HepG2 (cell line): ENCODE measurements at regions not wholly inside any gene's neighbourhood (a gene's known extent, or its start where the extent isn't known, plus 50 kb on each side); places are given as distances from the start of the nearest gene placed in this dataset.

Experiments
- ATAC-seq: fragments of 200-7000 bp; cut with Tn5 transposase; 3 replicates; pipeline ENCODE4 v1.9.1; 2020; ENCODE audit warnings: mild to moderate bottlenecking, moderate library complexity
- BruUV-seq: library from RNA; stranded (reverse); fragments of 400-500 nt; replicated peaks from 2 replicates; lab custom pipeline; 2021; lab: Mats Ljungman, UMichigan
- CTCF ChIA-PET: fragments of 300-600 bp; formaldehyde crosslinking; extraction: SDS; loops from one replicate; lab custom pipeline; 2021; ENCODE audit warnings: low total read pairs, inconsistent platforms, low intra/inter-chr PET ratio; lab: Yijun Ruan, JAX
- POLR2A ChIA-PET: fragments of 350-600 bp; sonication (Branson Sonifier 250); formaldehyde crosslinking; loops from one replicate; lab custom pipeline; 2020; ENCODE audit warnings: antibody characterized with exemption, inconsistent platforms; lab: Yijun Ruan, JAX
- DNase-seq: peaks from one replicate; pipeline ENCODE4 v3.0.0-alpha.2; 2015; ENCODE audit warnings: low spot score
- FAIRE-seq: peaks from 3 replicates; lab custom pipeline; 2011; peaks lifted over from hg19 to GRCh38; lab: Jason Lieb, UNC
- H2AFZ ChIP-seq: one replicate; pipeline ENCODE4 v1.6.1; 2011; ENCODE audit warnings: low read length, inconsistent platforms
- H3K27ac ChIP-seq: fragments of 300-600 bp; 3 replicates; pipeline ENCODE4 v1.8.0; 2011; ENCODE audit warnings: mixed run types, mild to moderate bottlenecking, mixed read lengths, low read length, inconsistent platforms; ENCODE audit not compliant: insufficient read depth; ENCODE audit errors: extremely low read length
- H3K27me3 ChIP-seq, 2 experiments: fragments of 200-600 bp in 1 of 2; 2 replicates in 1 of 2; 3 replicates in 1 of 2; pipeline versions ENCODE4 v1.6.0 to v1.8.0; 2011; ENCODE audit warnings: low read length in 2 of 2, mild to moderate bottlenecking in 2 of 2, moderate library complexity in 2 of 2, inconsistent platforms in 1 of 2; ENCODE audit not compliant: insufficient read depth in 2 of 2, control insufficient read depth in 1 of 2
- H3K36me3 ChIP-seq, 2 experiments: fragments of 200-600 bp in 1 of 2; replicated peaks in 1 of 2; 2 replicates in 1 of 2; 3 replicates in 1 of 2; pipeline versions ENCODE4 v1.5.1 to v1.8.0; 2011; ENCODE audit warnings: low read length in 2 of 2, inconsistent platforms in 1 of 2; ENCODE audit not compliant: insufficient read depth in 2 of 2, control insufficient read depth in 1 of 2
- H3K4me1 ChIP-seq: 2 replicates; pipeline ENCODE4 v1.5.1; 2012; ENCODE audit warnings: low read length, inconsistent platforms; ENCODE audit not compliant: insufficient read depth
- H3K4me2 ChIP-seq: 2 replicates; pipeline ENCODE4 v1.6.0; 2011; ENCODE audit warnings: low read depth, low read length, inconsistent platforms
- H3K4me3 ChIP-seq, 3 experiments: fragments of 200-600 bp in 1 of 3; sonication (generic), shearing (Covaris generic) in 1 of 3; replicated peaks in 1 of 3; 2 replicates each; pipeline ENCODE4 v1.5.1; 2011 to 2016; ENCODE audit warnings: low read length in 3 of 3, inconsistent platforms in 2 of 3, low read depth in 2 of 3, mild to moderate bottlenecking in 2 of 3, control low read depth in 1 of 3, mixed read lengths in 1 of 3; ENCODE audit not compliant: insufficient read depth in 1 of 3
- H3K79me2 ChIP-seq: one replicate; pipeline ENCODE4 v1.6.1; 2011; ENCODE audit warnings: low read length, inconsistent platforms; ENCODE audit not compliant: insufficient read depth
- H3K9ac ChIP-seq: 2 replicates; pipeline ENCODE4 v1.6.0; 2011; ENCODE audit warnings: mild to moderate bottlenecking, low read depth, low read length, inconsistent platforms; ENCODE audit not compliant: insufficient read depth
- H3K9me3 ChIP-seq: 2 replicates; pipeline ENCODE4 v1.5.1; 2012; ENCODE audit warnings: mild to moderate bottlenecking, low read length
- H4K20me1 ChIP-seq: 2 replicates; pipeline ENCODE4 v1.6.0; 2011; ENCODE audit warnings: inconsistent platforms, mild to moderate bottlenecking, low read length, moderate library complexity; ENCODE audit not compliant: insufficient read depth
- ASH2L ChIP-seq: fragments of 300-600, 200-600 bp; sonication (generic); IDR thresholded peaks from 2 replicates; pipeline ENCODE4 v1.7.0; 2017; ENCODE audit warnings: low read depth, mild to moderate bottlenecking, moderate library complexity, mixed read lengths, low read length; ENCODE audit not compliant: insufficient read length
- FIP1L1 ChIP-seq: fragments of 200-400 bp; formaldehyde crosslinking; IDR thresholded peaks from 2 replicates; pipeline ENCODE4 v1.6.1; 2018; ENCODE audit warnings: low read depth, mild to moderate bottlenecking, low read length, moderate library complexity, borderline replicate concordance; ENCODE audit not compliant: insufficient read depth
- GATA4 ChIP-seq: sonication (generic); IDR thresholded peaks from 2 replicates; pipeline ENCODE4 v1.6.1; 2016; ENCODE audit warnings: antibody characterized with exemption, low read depth, borderline replicate concordance
- GATAD1 ChIP-seq: IDR thresholded peaks from 2 replicates; pipeline ENCODE4 v1.6.1; 2016; ENCODE audit warnings: missing genetic modification reagents, missing compliant biosample characterization
- IKZF1 ChIP-seq: fragments of 450-650 bp; IDR thresholded peaks from 2 replicates; pipeline ENCODE4 v1.7.1; 2016
- KAT8 ChIP-seq: IDR thresholded peaks from 2 replicates; pipeline ENCODE4 v1.6.1; 2016; ENCODE audit warnings: missing genetic modification reagents, missing compliant biosample characterization
- REL ChIP-seq: sonication (generic); formaldehyde crosslinking; conservative IDR thresholded peaks from 2 replicates; pipeline ENCODE4 v1.8.0; 2022; ENCODE audit warnings: mild to moderate bottlenecking, missing genetic modification reagents, moderate library complexity
- SALL1 ChIP-seq: sonication (generic); formaldehyde crosslinking; IDR thresholded peaks from 2 replicates; pipeline ENCODE4 v1.8.0; 2022; ENCODE audit warnings: mild to moderate bottlenecking, missing genetic modification reagents
- SRSF4 ChIP-seq: fragments of 200-400 bp; formaldehyde crosslinking; IDR thresholded peaks from one replicate; pipeline ENCODE4 v1.6.1; 2018; ENCODE audit warnings: mild to moderate bottlenecking, low read depth, low read length, moderate library complexity; ENCODE audit not compliant: poor library complexity, severe bottlenecking
- TCF12 ChIP-seq, 2 experiments: fragments of 450-650 bp in 1 of 2; sonication (generic) in 1 of 2; formaldehyde crosslinking in 1 of 2; IDR thresholded peaks; 2 replicates each; pipeline versions ENCODE4 v1.6.1 to v1.8.0; 2017 to 2022; ENCODE audit warnings: antibody characterized with exemption in 1 of 2, mild to moderate bottlenecking in 1 of 2, missing genetic modification reagents in 1 of 2, moderate library complexity in 1 of 2
- ZNF589 ChIP-seq: sonication (generic); formaldehyde crosslinking; conservative IDR thresholded peaks from 2 replicates; pipeline ENCODE4 v1.8.0; 2022; ENCODE audit warnings: mild to moderate bottlenecking, moderate library complexity, missing genetic modification reagents
- ZSCAN31 ChIP-seq: sonication (generic); formaldehyde crosslinking; IDR thresholded peaks from 2 replicates; pipeline ENCODE4 v1.5.0; 2020; ENCODE audit warnings: low read depth, mild to moderate bottlenecking, missing genetic modification reagents
- WGBS: methylation state at CpG from one replicate; pipeline ENCODE4 v1.1.6; 2017; ENCODE audit warnings: low lambda C conversion rate; 5-methylcytosine and 5-hydroxymethylcytosine counted together
- in situ Hi-C: cut with HindIII; loops from 2 replicates; pipeline ENCODE4 v1.10.0; 2017; ENCODE audit warnings: low pct_unique_long_range_greater_than_20kb; ENCODE audit not compliant: extremely low pct_ligation_motif_present
- intact Hi-C: fragments of 100-400 bp; cut with micrococcal nuclease; formaldehyde crosslinking; loops from one replicate; pipeline ENCODE4 v1.10.0; 2022; ENCODE audit not compliant: unreplicated experiment
- TF ChIP-seq, protein P1 (sequence below): sonication (generic); formaldehyde crosslinking; IDR thresholded peaks from 2 replicates; pipeline ENCODE4 v1.5.0; 2020; ENCODE audit warnings: mild to moderate bottlenecking, missing genetic modification reagents
- TF ChIP-seq, protein P2 (sequence below): sonication (generic); formaldehyde crosslinking; IDR thresholded peaks from 2 replicates; pipeline ENCODE4 v1.4.0; 2020; ENCODE audit warnings: low read depth, missing genetic modification reagents

DNA sequence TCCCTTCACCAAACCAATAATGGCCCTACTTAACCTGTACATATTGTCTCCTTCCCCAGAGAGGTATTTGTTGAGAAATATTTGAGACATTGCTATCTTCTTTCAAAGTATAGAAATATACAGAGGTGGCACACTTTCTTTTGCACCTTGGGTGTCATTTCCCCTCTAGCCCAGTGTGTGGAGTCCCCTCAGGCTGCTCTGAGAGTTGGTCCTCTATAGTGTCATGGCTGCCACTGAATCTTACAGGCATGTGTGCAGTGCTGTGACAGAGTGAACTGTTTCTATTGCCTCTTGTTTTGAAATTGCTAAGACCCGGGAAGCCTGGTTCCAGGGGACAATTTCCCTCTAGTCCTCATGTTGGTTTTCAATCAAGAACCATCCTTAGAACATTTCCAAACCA is 140.2 kb upstream of the KCNJ6 start:
- no peak for ATAC-seq
- intact Hi-C loops = no loop called here
- in situ Hi-C loops = no loop called here

More for the DNA sequence above, 140.2 kb upstream of the KCNJ6 start:
- no peaks in the 10 kb centered on the region for H3K4me1 ChIP-seq
- no peaks in the 10 kb centered on the region for H3K36me3 ChIP-seq
- H2AFZ ChIP-seq = no peak overlapping the region
- BruUV-seq = no TSS peak
- H3K27ac ChIP-seq = no peak overlapping the region
- no peaks in the 10 kb centered on the region for H3K27me3 ChIP-seq
- no peak for TF ChIP-seq ZNF589
- no peak for TF ChIP-seq ASH2L
- TF ChIP-seq KAT8 (CRISPR knock-in tag) = no peak
- no peak for TF ChIP-seq REL (CRISPR knock-in tag)
- no peak for TF ChIP-seq SRSF4
- TF ChIP-seq, protein P1, sequence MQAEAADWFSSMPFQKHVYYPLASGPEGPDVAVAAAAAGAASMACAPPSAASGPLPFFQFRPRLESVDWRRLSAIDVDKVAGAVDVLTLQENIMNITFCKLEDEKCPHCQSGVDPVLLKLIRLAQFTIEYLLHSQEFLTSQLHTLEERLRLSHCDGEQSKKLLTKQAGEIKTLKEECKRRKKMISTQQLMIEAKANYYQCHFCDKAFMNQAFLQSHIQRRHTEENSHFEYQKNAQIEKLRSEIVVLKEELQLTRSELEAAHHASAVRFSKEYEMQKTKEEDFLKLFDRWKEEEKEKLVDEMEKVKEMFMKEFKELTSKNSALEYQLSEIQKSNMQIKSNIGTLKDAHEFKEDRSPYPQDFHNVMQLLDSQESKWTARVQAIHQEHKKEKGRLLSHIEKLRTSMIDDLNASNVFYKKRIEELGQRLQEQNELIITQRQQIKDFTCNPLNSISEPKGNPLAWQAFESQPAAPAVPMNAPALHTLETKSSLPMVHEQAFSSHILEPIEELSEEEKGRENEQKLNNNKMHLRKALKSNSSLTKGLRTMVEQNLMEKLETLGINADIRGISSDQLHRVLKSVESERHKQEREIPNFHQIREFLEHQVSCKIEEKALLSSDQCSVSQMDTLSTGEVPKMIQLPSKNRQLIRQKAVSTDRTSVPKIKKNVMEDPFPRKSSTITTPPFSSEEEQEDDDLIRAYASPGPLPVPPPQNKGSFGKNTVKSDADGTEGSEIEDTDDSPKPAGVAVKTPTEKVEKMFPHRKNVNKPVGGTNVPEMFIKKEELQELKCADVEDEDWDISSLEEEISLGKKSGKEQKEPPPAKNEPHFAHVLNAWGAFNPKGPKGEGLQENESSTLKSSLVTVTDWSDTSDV = no peak
- TF ChIP-seq, protein P2, sequence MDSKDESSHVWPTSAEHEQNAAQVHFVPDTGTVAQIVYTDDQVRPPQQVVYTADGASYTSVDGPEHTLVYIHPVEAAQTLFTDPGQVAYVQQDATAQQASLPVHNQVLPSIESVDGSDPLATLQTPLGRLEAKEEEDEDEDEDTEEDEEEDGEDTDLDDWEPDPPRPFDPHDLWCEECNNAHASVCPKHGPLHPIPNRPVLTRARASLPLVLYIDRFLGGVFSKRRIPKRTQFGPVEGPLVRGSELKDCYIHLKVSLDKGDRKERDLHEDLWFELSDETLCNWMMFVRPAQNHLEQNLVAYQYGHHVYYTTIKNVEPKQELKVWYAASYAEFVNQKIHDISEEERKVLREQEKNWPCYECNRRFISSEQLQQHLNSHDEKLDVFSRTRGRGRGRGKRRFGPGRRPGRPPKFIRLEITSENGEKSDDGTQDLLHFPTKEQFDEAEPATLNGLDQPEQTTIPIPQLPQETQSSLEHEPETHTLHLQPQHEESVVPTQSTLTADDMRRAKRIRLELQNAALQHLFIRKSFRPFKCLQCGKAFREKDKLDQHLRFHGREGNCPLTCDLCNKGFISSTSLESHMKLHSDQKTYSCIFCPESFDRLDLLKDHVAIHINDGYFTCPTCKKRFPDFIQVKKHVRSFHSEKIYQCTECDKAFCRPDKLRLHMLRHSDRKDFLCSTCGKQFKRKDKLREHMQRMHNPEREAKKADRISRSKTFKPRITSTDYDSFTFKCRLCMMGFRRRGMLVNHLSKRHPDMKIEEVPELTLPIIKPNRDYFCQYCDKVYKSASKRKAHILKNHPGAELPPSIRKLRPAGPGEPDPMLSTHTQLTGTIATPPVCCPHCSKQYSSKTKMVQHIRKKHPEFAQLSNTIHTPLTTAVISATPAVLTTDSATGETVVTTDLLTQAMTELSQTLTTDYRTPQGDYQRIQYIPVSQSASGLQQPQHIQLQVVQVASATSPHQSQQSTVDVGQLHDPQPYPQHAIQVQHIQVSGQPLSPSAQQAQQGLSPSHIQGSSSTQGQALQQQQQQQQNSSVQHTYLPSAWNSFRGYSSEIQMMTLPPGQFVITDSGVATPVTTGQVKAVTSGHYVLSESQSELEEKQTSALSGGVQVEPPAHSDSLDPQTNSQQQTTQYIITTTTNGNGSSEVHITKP (CRISPR knock-in tag) = no peak
- no peak for TF ChIP-seq GATAD1 (CRISPR knock-in tag)
- no peak for TF ChIP-seq IKZF1
- no peak for TF ChIP-seq SALL1 (CRISPR knock-in tag)
- TF ChIP-seq GATA4 = no peak
- no peak for TF ChIP-seq TCF12 (IDR thresholded peaks at IDR 0.05)
- TF ChIP-seq TCF12 (CRISPR knock-in tag; IDR thresholded peaks at IDR 0.05) = no peak
- no peak for TF ChIP-seq ZSCAN31 (CRISPR knock-in tag)
- TF ChIP-seq FIP1L1 = no peak
- POLR2A ChIA-PET = no interaction called here
- 0% methylated on average over 1 of the region's 1 CpG for WGBS
- no peak for FAIRE-seq
- no peak overlapping the region for H3K4me2 ChIP-seq
- no peaks in the 10 kb centered on the region for H4K20me1 ChIP-seq
- no peaks in the 10 kb centered on the region for H3K79me2 ChIP-seq
- CTCF ChIA-PET = no interaction called here
- no peak for DNase-seq
- H3K4me3 ChIP-seq = no peak overlapping the region
- H3K9ac ChIP-seq = no peak overlapping the region
- peaks cover 49% of the 10 kb centered on the region for H3K9me3 ChIP-seq
